ENCODE measurements at regions not wholly inside any gene's neighbourhood (a gene's known extent, or its start where the extent isn't known, plus 50 kb on each side); places are given as distances from the start of the nearest gene placed in this dataset.

- dilution Hi-C loops (cut with MboI; ENCODE audit: extremely low pct_ligation_motif_present, low sequenced_read_pairs) (no loop called here), intact Hi-C loops (cut with micrococcal nuclease) (no loop called here)
- no peak overlapping the region for H2AFZ ChIP-seq (ENCODE audit: low read depth, low read length)
- H3K4me3 ChIP-seq (replicated peaks in 1 of 3; ENCODE audit: insufficient read depth in 1 of 3, low read depth in 1 of 3, low read length in 3 of 3), result no peak overlapping the region
- H3K9ac ChIP-seq (replicated peaks; ENCODE audit: extremely low read depth, insufficient read depth, low read length), result no peak overlapping the region
- TF ChIP-seq POLR2A (IDR thresholded peaks at IDR 0.05; ENCODE audit: low read depth, low read length), result no peak
- no peak for TF ChIP-seq POLR2AphosphoS5 (IDR thresholded peaks at IDR 0.05; ENCODE audit: insufficient read depth, low read depth, low read length)
- no peak for TF ChIP-seq GATA2 (IDR thresholded peaks at IDR 0.05; ENCODE audit: insufficient read depth, insufficient read length, low read depth, low read length)
- TF ChIP-seq MAX (IDR thresholded peaks at IDR 0.05; ENCODE audit: insufficient read depth, insufficient read length), result no peak
- no peak for TF ChIP-seq CTCF (IDR thresholded peaks at IDR 0.05; ENCODE audit: extremely low read depth in 1 of 2, insufficient read depth in 1 of 2, low read depth in 1 of 2, low read length in 2 of 2)
- no peak for TF ChIP-seq MYC (IDR thresholded peaks at IDR 0.05; ENCODE audit: low read depth, low read length)
- no peak for TF ChIP-seq FOS (IDR thresholded peaks at IDR 0.05; ENCODE audit: borderline replicate concordance, insufficient read depth, low read length)
- no peak for TF ChIP-seq EZH2 (IDR thresholded peaks at IDR 0.05; ENCODE audit: borderline replicate concordance, low read depth, low read length, severe bottlenecking)
- no peak for TF ChIP-seq JUN (IDR thresholded peaks at IDR 0.05; ENCODE audit: borderline replicate concordance, insufficient read depth, insufficient read length, low read depth)
- BruUV-seq (replicated peaks), result no TSS peak
- CTCF ChIA-PET, result interaction anchor here (0.6 kb wide), 1 partner anchor 9 kb away, joined by 4 read pairs; no protein-coding TSS in a partner anchor
- H3K9me1 ChIP-seq (replicated peaks; ENCODE audit: control insufficient read depth, extremely low read depth, insufficient read depth, low read length), result no peaks in the 10 kb centered on the region
- no peak for DNase-seq (ENCODE audit: low read depth, low spot score)
- no peaks in the 10 kb centered on the region for H3K36me3 ChIP-seq (ENCODE audit: control insufficient read depth in 2 of 2, extremely low read depth in 1 of 2, insufficient read depth in 2 of 2, low read length in 2 of 2)
- H3K79me2 ChIP-seq (ENCODE audit: control insufficient read depth, insufficient read depth, low read length), result no peaks in the 10 kb centered on the region
- POLR2A ChIA-PET, result no interaction called here
- no peaks in the 10 kb centered on the region for H3K4me1 ChIP-seq (ENCODE audit: control insufficient read depth, extremely low read depth, insufficient read depth, low read length)
- no peak overlapping the region for H3K27ac ChIP-seq (ENCODE audit: insufficient read depth, low read depth, low read length)
- no peaks in the 10 kb centered on the region for H4K20me1 ChIP-seq (replicated peaks; ENCODE audit: control insufficient read depth, extremely low read depth, insufficient read depth, low read length)
- H3K9me3 ChIP-seq (replicated peaks; ENCODE audit: control insufficient read depth, insufficient read depth, low read length), result no peaks in the 10 kb centered on the region
- H3K27me3 ChIP-seq (ENCODE audit: control insufficient read depth in 2 of 2, insufficient read depth in 2 of 2, low read length in 2 of 2), result no peaks in the 10 kb centered on the region
- FAIRE-seq, result no peak
- no peak overlapping the region for H3K4me2 ChIP-seq (ENCODE audit: insufficient read depth, low read length)
These were observed 459.2 kb downstream of the KCNJ3 start for GRCh38 chr2:155157711-155158110.
